ENCODE measurements at regions not wholly inside any gene's neighbourhood (a gene's known extent, or its start where the extent isn't known, plus 50 kb on each side); places are given as distances from the start of the nearest gene placed in this dataset.

GRCh38 chr13:40496035-40496810, 170.2 kb downstream of the FOXO1 start:
- no peak for DNase-seq (ENCODE audit: low read depth in 3 of 3)

GRCh38 chr13:40498461-40498860, 168.0 kb downstream of the FOXO1 start:
- no peak for DNase-seq (ENCODE audit: low read depth in 3 of 3)

- no peak for DNase-seq (ENCODE audit: low read depth in 3 of 3)
Measured at GRCh38 chr13:40502236-40502635, 164.2 kb downstream of the FOXO1 start.

- no peak for DNase-seq (ENCODE audit: low read depth in 3 of 3)
Measured at GRCh38 chr13:40503011-40503410, 163.4 kb downstream of the FOXO1 start.

- no peak for DNase-seq (ENCODE audit: low read depth in 3 of 3)
Measured at GRCh38 chr13:40503966-40504591, 162.4 kb downstream of the FOXO1 start.

- DNase-seq (ENCODE audit: low read depth in 3 of 3) = no peak
Measured at GRCh38 chr13:40504641-40505040, 161.8 kb downstream of the FOXO1 start.

GRCh38 chr13:40505196-40505595, 161.2 kb downstream of the FOXO1 start:
- no peak for DNase-seq (ENCODE audit: low read depth in 3 of 3)
